ENCODE measurements at regions not wholly inside any gene's neighbourhood (a gene's known extent, or its start where the extent isn't known, plus 50 kb on each side); places are given as distances from the start of the nearest gene placed in this dataset.

DNA sequence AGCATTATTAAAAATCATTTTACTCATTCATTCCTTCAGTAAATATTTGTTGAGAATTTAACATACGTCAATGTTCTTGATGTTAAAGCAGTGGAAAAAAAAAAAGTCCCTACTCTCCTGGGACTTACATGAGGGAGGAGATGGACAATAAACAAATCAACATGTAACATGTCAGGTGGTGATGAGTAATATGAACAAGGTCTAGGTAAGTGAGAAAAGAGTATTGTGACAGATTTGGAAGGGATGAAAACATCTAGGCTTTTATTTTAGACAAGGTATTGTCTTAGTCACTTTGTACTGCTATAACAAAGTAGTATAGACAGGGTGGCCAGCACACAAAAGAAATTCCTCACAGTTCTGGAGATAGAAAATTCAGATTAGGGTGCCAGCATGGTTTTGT lies 167.2 kb downstream of the FSCB start:
- no peak for TF ChIP-seq EZH2 (IDR thresholded peaks at IDR 0.05; ENCODE audit: borderline replicate concordance, low read depth, low read length, poor library complexity, severe bottlenecking)
- TF ChIP-seq, protein P1, sequence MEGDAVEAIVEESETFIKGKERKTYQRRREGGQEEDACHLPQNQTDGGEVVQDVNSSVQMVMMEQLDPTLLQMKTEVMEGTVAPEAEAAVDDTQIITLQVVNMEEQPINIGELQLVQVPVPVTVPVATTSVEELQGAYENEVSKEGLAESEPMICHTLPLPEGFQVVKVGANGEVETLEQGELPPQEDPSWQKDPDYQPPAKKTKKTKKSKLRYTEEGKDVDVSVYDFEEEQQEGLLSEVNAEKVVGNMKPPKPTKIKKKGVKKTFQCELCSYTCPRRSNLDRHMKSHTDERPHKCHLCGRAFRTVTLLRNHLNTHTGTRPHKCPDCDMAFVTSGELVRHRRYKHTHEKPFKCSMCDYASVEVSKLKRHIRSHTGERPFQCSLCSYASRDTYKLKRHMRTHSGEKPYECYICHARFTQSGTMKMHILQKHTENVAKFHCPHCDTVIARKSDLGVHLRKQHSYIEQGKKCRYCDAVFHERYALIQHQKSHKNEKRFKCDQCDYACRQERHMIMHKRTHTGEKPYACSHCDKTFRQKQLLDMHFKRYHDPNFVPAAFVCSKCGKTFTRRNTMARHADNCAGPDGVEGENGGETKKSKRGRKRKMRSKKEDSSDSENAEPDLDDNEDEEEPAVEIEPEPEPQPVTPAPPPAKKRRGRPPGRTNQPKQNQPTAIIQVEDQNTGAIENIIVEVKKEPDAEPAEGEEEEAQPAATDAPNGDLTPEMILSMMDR (conservative IDR thresholded peaks at IDR 0.05; ENCODE audit: low read depth, low read length), result no peak
